OCI-LY1 (cell line): ENCODE measurements at regions not wholly inside any gene's neighbourhood (a gene's known extent, or its start where the extent isn't known, plus 50 kb on each side); places are given as distances from the start of the nearest gene placed in this dataset.

Source experiments
- H2AFZ ChIP-seq: fragments of 200-600 bp; sonication (generic), shearing (Covaris generic); 2 replicates; pipeline ENCODE4 v1.6.0; 2014; ENCODE audit warnings: antibody characterized with exemption, mild to moderate bottlenecking, low read length
- H3F3A ChIP-seq: fragments of 200-600 bp; sonication (generic), shearing (Covaris generic); 2 replicates; pipeline ENCODE4 v1.6.0; 2014; ENCODE audit warnings: mild to moderate bottlenecking, antibody characterized with exemption, low read length, moderate library complexity; ENCODE audit not compliant: insufficient read depth
- H3K27ac ChIP-seq: fragments of 200-600 bp; sonication (generic); 2 replicates; pipeline ENCODE4 v1.5.1; 2014; ENCODE audit warnings: low read length, mixed run types, mild to moderate bottlenecking, low read depth; ENCODE audit not compliant: poor library complexity, severe bottlenecking
- H3K27me3 ChIP-seq: fragments of 200-600 bp; sonication (generic); 2 replicates; pipeline ENCODE4 v1.6.0; 2014; ENCODE audit warnings: antibody characterized with exemption, mild to moderate bottlenecking, low read length, moderate library complexity; ENCODE audit not compliant: insufficient read depth
- H3K36me3 ChIP-seq: fragments of 200-600 bp; sonication (generic); 2 replicates; pipeline ENCODE4 v1.6.1; 2014; ENCODE audit warnings: mild to moderate bottlenecking, antibody characterized with exemption, low read length, moderate library complexity, mixed read lengths; ENCODE audit not compliant: insufficient read depth
- H3K4me1 ChIP-seq: fragments of 200-600 bp; sonication (generic); 2 replicates; pipeline ENCODE4 v1.5.1; 2014; ENCODE audit warnings: mild to moderate bottlenecking, low read length, moderate library complexity; ENCODE audit not compliant: insufficient read depth, severe bottlenecking
- H3K4me2 ChIP-seq: fragments of 200-600 bp; sonication (generic), shearing (Covaris generic); 2 replicates; pipeline ENCODE4 v1.6.1; 2014; ENCODE audit warnings: low read length
- H3K4me3 ChIP-seq: fragments of 200-600 bp; sonication (generic); 2 replicates; pipeline ENCODE4 v1.5.1; 2014; ENCODE audit warnings: low read length, low read depth, mild to moderate bottlenecking, mixed read lengths; ENCODE audit not compliant: poor library complexity, severe bottlenecking
- H3K79me2 ChIP-seq: fragments of 200-600 bp; shearing (Covaris generic); 2 replicates; pipeline ENCODE4 v1.6.1; 2016; ENCODE audit warnings: mixed run types, low read length, mixed read lengths; ENCODE audit not compliant: insufficient read depth
- H3K9ac ChIP-seq: fragments of 200-600 bp; sonication (generic), shearing (Covaris generic); 2 replicates; pipeline ENCODE4 v1.6.1; 2014; ENCODE audit warnings: mild to moderate bottlenecking, low read length, mixed read lengths
- H3K9me2 ChIP-seq: fragments of 200-600 bp; sonication (generic), shearing (Covaris generic); 2 replicates; pipeline ENCODE4 v1.6.1; 2014; ENCODE audit warnings: low read depth, mild to moderate bottlenecking, low read length, mixed read lengths
- H3K9me3 ChIP-seq: fragments of 200-600 bp; shearing (Covaris generic); 2 replicates; pipeline ENCODE4 v1.6.1; 2014; ENCODE audit warnings: low read length, mixed read lengths
- H4K20me1 ChIP-seq: fragments of 200-600 bp; sonication (generic), shearing (Covaris generic); 2 replicates; pipeline ENCODE4 v1.6.0; 2016; ENCODE audit warnings: mild to moderate bottlenecking, low read length; ENCODE audit not compliant: insufficient read depth
- CTCF ChIP-seq: fragments of 200-600 bp; sonication (generic), shearing (Covaris generic); IDR thresholded peaks from 2 replicates; pipeline ENCODE4 v1.5.1; 2017; ENCODE audit warnings: mild to moderate bottlenecking, antibody characterized with exemption, low read length, moderate library complexity, mixed read lengths
- EZH2 ChIP-seq: fragments of 200-600 bp; sonication (generic), shearing (Covaris generic); IDR thresholded peaks from 2 replicates; pipeline ENCODE4 v1.8.0; 2017; ENCODE audit warnings: borderline replicate concordance, mixed run types, mild to moderate bottlenecking, antibody characterized with exemption, low read length, moderate library complexity, mixed read lengths

DNA sequence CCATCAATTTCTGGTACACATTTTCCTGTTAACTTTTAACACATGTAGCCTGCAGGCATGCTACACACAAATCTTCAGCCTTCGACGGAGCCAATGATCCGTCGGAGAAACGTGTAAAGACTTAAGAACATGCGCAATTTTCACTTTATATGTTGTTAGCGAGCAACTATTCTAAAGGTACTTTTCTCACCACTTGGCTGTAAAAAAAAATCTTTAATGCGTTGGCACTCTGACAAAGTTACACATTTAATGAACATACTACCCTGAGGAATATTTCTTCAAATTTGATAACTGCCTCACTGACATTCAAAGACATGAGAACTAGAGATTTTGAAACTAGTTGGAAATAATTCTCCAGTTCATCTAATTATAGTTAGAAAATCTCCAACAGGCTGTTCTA is 507.5 kb upstream of the SALL1 start:
- H3F3A ChIP-seq: no peaks in the 10 kb centered on the region
- H3K4me1 ChIP-seq: no peaks in the 10 kb centered on the region
- H3K9me2 ChIP-seq: no peaks in the 10 kb centered on the region
- no peaks in the 10 kb centered on the region for H3K9me3 ChIP-seq
- TF ChIP-seq CTCF (no peak), EZH2 (no peak)
- no peak overlapping the region for H3K27ac ChIP-seq
- no peak overlapping the region for H3K4me3 ChIP-seq
- H3K9ac ChIP-seq: no peak overlapping the region
- H3K27me3 ChIP-seq: no peaks in the 10 kb centered on the region
- H4K20me1 ChIP-seq: no peaks in the 10 kb centered on the region
- no peaks in the 10 kb centered on the region for H3K79me2 ChIP-seq
- H3K4me2 ChIP-seq: no peak overlapping the region
- H3K36me3 ChIP-seq: no peaks in the 10 kb centered on the region
- no peak overlapping the region for H2AFZ ChIP-seq

DNA sequence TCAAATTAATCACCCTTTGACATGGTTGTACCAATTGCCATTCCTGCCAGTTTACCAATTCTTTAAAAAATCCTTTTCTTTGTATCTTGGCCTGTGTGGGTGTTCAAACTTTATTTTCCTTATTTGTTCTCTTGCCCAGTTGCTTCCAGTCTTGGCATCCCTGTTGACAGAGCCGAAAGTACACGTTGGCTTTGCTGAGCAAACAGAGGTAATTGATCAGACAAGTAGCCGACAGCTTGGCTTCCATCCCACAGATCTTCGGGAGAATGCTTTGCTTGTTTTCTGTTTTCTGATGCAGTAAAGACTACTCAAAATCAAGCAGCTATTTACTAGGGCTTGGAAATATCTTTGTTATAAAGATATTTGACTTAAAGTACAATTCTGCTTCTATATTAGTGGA is 506.8 kb upstream of the SALL1 start:
- no peaks in the 10 kb centered on the region for H3K4me1 ChIP-seq
- no peaks in the 10 kb centered on the region for H4K20me1 ChIP-seq
- no peaks in the 10 kb centered on the region for H3K36me3 ChIP-seq
- no peak for TF ChIP-seq EZH2
- TF ChIP-seq CTCF: no peak
- no peaks in the 10 kb centered on the region for H3K27me3 ChIP-seq
- H3F3A ChIP-seq: no peaks in the 10 kb centered on the region
- no peaks in the 10 kb centered on the region for H3K9me3 ChIP-seq
- H3K9ac ChIP-seq: no peak overlapping the region
- H3K9me2 ChIP-seq: no peaks in the 10 kb centered on the region
- no peak overlapping the region for H3K4me2 ChIP-seq
- no peaks in the 10 kb centered on the region for H3K79me2 ChIP-seq
- H3K27ac ChIP-seq: no peak overlapping the region
- H2AFZ ChIP-seq: no peak overlapping the region
- H3K4me3 ChIP-seq: no peak overlapping the region

DNA sequence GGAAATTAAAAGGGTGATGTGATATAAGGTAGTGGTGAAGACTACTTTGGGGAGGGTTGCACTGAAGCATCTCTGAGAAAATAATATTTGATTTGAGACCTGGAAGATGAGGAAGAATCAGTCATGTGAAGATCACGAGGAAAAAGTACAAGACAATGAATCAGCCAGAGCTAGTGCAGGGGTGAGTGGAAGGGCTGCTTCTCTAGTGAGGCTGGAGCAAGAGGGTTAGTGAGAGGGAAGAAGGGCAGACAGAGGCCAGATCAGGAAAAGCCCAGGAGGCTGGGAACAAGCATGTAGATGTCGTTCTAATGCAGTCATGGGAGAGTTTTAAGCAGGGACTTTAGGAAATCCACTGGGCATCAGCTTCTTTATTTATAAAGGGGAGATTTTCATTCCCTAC is 504.2 kb upstream of the SALL1 start:
- no peaks in the 10 kb centered on the region for H3K36me3 ChIP-seq
- no peaks in the 10 kb centered on the region for H3K9me3 ChIP-seq
- H4K20me1 ChIP-seq: no peaks in the 10 kb centered on the region
- H3K4me3 ChIP-seq: no peak overlapping the region
- H3K4me2 ChIP-seq: no peak overlapping the region
- H3K9ac ChIP-seq: no peak overlapping the region
- H3K79me2 ChIP-seq: no peaks in the 10 kb centered on the region
- no peaks in the 10 kb centered on the region for H3K4me1 ChIP-seq
- H3K9me2 ChIP-seq: no peaks in the 10 kb centered on the region
- no peak overlapping the region for H2AFZ ChIP-seq
- no peaks in the 10 kb centered on the region for H3K27me3 ChIP-seq
- TF ChIP-seq CTCF (no peak), EZH2 (no peak)
- H3F3A ChIP-seq: no peaks in the 10 kb centered on the region
- no peak overlapping the region for H3K27ac ChIP-seq
